Brain microvascular endothelial cell (primary cell): ENCODE measurements at regions not wholly inside any gene's neighbourhood (a gene's known extent, or its start where the extent isn't known, plus 50 kb on each side); places are given as distances from the start of the nearest gene placed in this dataset.
A peak's percentile ranks its signal among the peaks of the same experiment; 100 is the strongest.

Experiments
- DNase-seq: peaks from one replicate; pipeline ENCODE4 v3.0.0-alpha.2; 2020
- H3K27ac ChIP-seq: fragments of 250-450 bp; sonication (Bioruptor Pico); 2 replicates; pipeline ENCODE4 v1.5.1; 2020; ENCODE audit warnings: mild to moderate bottlenecking, moderate library complexity
- H3K27me3 ChIP-seq: fragments of 250-450 bp; sonication (Bioruptor Pico); replicated peaks from 2 replicates; pipeline ENCODE4 v1.5.1; 2020; ENCODE audit warnings: mild to moderate bottlenecking
- H3K36me3 ChIP-seq: fragments of 250-450 bp; sonication (Bioruptor Pico); replicated peaks from 2 replicates; pipeline ENCODE4 v1.5.1; 2020; ENCODE audit warnings: mild to moderate bottlenecking
- H3K4me3 ChIP-seq: 2 replicates; pipeline ENCODE4 v1.5.1; 2011; ENCODE audit warnings: low read depth, mild to moderate bottlenecking, control low read depth, low read length, moderate library complexity
- CTCF ChIP-seq: IDR thresholded peaks from 2 replicates; pipeline ENCODE4 v1.5.1; 2011; ENCODE audit warnings: low read depth, mild to moderate bottlenecking, moderate library complexity, low read length, control low read depth, inconsistent platforms; ENCODE audit errors: missing control alignments
- in situ Hi-C: cut with HindIII; loops from 2 replicates; pipeline ENCODE4 v1.10.0; 2017; ENCODE audit warnings: low sequenced_read_pairs, low pct_ligation_motif_present

- no peak for TF ChIP-seq CTCF
- Histone ChIP-seq H3K27me3 (no peaks in the 10 kb centered on the region), H3K36me3 (no peaks in the 10 kb centered on the region), H3K4me3 (no peak overlapping the region), H3K27ac (no peak overlapping the region)
- no peak for DNase-seq
- in situ Hi-C loops: no loop called here
Observed at GRCh38 chr5:164580155-164580554, 1074.7 kb downstream of the MAT2B start.

GRCh38 chr5:164581889-164582288, 1076.5 kb downstream of the MAT2B start:
- Histone ChIP-seq H3K36me3 (no peaks in the 10 kb centered on the region), H3K27me3 (no peaks in the 10 kb centered on the region), H3K4me3 (no peak overlapping the region), H3K27ac (no peak overlapping the region)
- no peak for DNase-seq
- in situ Hi-C loops: no loop called here
- TF ChIP-seq CTCF: no peak

- TF ChIP-seq CTCF: no peak
- no peaks in the 10 kb centered on the region for H3K27me3 ChIP-seq
- no peaks in the 10 kb centered on the region for H3K36me3 ChIP-seq
- in situ Hi-C loops: no loop called here
- DNase-seq: no peak
- H3K27ac ChIP-seq: no peak overlapping the region
- no peak overlapping the region for H3K4me3 ChIP-seq
Observed at GRCh38 chr5:164593982-164594381, 1088.6 kb downstream of the MAT2B start.

GRCh38 chr5:164597293-164597900, 1092.0 kb downstream of the MAT2B start:
- peak; percentile 16 for TF ChIP-seq CTCF
- Histone ChIP-seq H3K27me3 (no peaks in the 10 kb centered on the region), H3K36me3 (no peaks in the 10 kb centered on the region), H3K4me3 (no peak overlapping the region), H3K27ac (no peak overlapping the region)
- in situ Hi-C loops: no loop called here
- DNase-seq: no peak

GRCh38 chr5:164600274-164600673, 1094.9 kb downstream of the MAT2B start:
- no peaks in the 10 kb centered on the region for H3K36me3 ChIP-seq
- H3K27ac ChIP-seq: no peak overlapping the region
- no peaks in the 10 kb centered on the region for H3K27me3 ChIP-seq
- TF ChIP-seq CTCF: no peak
- no peak overlapping the region for H3K4me3 ChIP-seq
- in situ Hi-C loops: no loop called here
- no peak for DNase-seq

GRCh38 chr5:164600929-164601535, 1095.6 kb downstream of the MAT2B start:
- in situ Hi-C loops: no loop called here
- no peak for TF ChIP-seq CTCF
- DNase-seq: no peak
- Histone ChIP-seq H3K4me3 (no peak overlapping the region), H3K27ac (no peak overlapping the region), H3K36me3 (no peaks in the 10 kb centered on the region), H3K27me3 (no peaks in the 10 kb centered on the region)
